Caco-2 (cell line): ENCODE measurements at regions not wholly inside any gene's neighbourhood (a gene's known extent, or its start where the extent isn't known, plus 50 kb on each side); places are given as distances from the start of the nearest gene placed in this dataset.

Experiments used
- BruUV-seq: library from RNA; stranded (reverse); fragments of 400-500 nt; replicated peaks from 2 replicates; lab custom pipeline; 2021; lab: Mats Ljungman, UMichigan
- CTCF ChIA-PET: fragments of 300-600 bp; sonication (Branson Sonifier 250); formaldehyde crosslinking; loops from one replicate; lab custom pipeline; 2022; ENCODE audit warnings: antibody characterized with exemption; lab: Charles Lee
- POLR2A ChIA-PET: fragments of 300-600 bp; sonication (Branson Sonifier 250); formaldehyde crosslinking; loops from one replicate; lab custom pipeline; 2022; ENCODE audit warnings: antibody characterized with exemption; lab: Charles Lee
- DNase-seq, 2 experiments: peaks; one replicate each; pipeline versions ENCODE4 v3.0.0 to v3.0.0-alpha.2; 2020 to 2022
- H3K27me3 ChIP-seq: replicated peaks from 2 replicates; pipeline ENCODE4 v1.6.0; 2011; ENCODE audit warnings: low read length; ENCODE audit not compliant: control insufficient read depth, insufficient read depth
- H3K36me3 ChIP-seq: 2 replicates; pipeline ENCODE4 v1.5.1; 2011; ENCODE audit warnings: low read length; ENCODE audit not compliant: control insufficient read depth, insufficient read depth
- H3K4me1 ChIP-seq: fragments of 250-450 bp; sonication (Bioruptor Pico); 2 replicates; pipeline ENCODE4 v1.5.1; 2020; ENCODE audit warnings: mild to moderate bottlenecking
- H3K4me3 ChIP-seq: 2 replicates; pipeline ENCODE4 v1.5.1; 2011; ENCODE audit warnings: low read depth, mild to moderate bottlenecking, control low read depth, low read length
- H3K9me3 ChIP-seq: fragments of 250-450 bp; sonication (Bioruptor Pico); 2 replicates; pipeline ENCODE4 v1.5.1; 2020; ENCODE audit warnings: mild to moderate bottlenecking, moderate library complexity
- H3K27ac Mint-ChIP-seq: one replicate; pipeline ENCODE4 v1.8.0; 2022; ENCODE audit warnings: mixed read lengths; ENCODE audit not compliant: unreplicated experiment
- H3K27me3 Mint-ChIP-seq: one replicate; pipeline ENCODE4 v1.8.0; 2022; ENCODE audit warnings: mixed read lengths; ENCODE audit not compliant: insufficient read depth, unreplicated experiment
- H3K36me3 Mint-ChIP-seq: one replicate; pipeline ENCODE4 v1.8.0; 2022; ENCODE audit warnings: mild to moderate bottlenecking, mixed read lengths; ENCODE audit not compliant: insufficient read depth, unreplicated experiment
- H3K4me1 Mint-ChIP-seq: one replicate; pipeline ENCODE4 v1.8.0; 2022; ENCODE audit warnings: low read depth, mixed read lengths; ENCODE audit not compliant: unreplicated experiment
- H3K4me3 Mint-ChIP-seq: one replicate; pipeline ENCODE4 v1.8.0; 2022; ENCODE audit warnings: mild to moderate bottlenecking, moderate library complexity, mixed read lengths; ENCODE audit not compliant: unreplicated experiment
- H3K9me3 Mint-ChIP-seq: one replicate; pipeline ENCODE4 v1.8.0; 2022; ENCODE audit warnings: mixed read lengths; ENCODE audit not compliant: unreplicated experiment
- intact Hi-C: fragments of 100-400 bp; cut with micrococcal nuclease; formaldehyde crosslinking; loops from one replicate; pipeline ENCODE4 v1.10.0; 2022; ENCODE audit not compliant: unreplicated experiment
- TF ChIP-seq, protein P1 (sequence below), 2 experiments: fragments of 200-600 bp in 1 of 2; IDR thresholded peaks; 1 replicate in 1 of 2; 2 replicates in 1 of 2; pipeline versions ENCODE4 v1.5.1 to v1.8.0; 2011 to 2022; ENCODE audit warnings: antibody characterized with exemption in 1 of 2, control low read depth in 1 of 2, inconsistent platforms in 1 of 2, low read depth in 1 of 2, low read length in 1 of 2, mild to moderate bottlenecking in 1 of 2, moderate library complexity in 1 of 2; ENCODE audit not compliant: insufficient read depth in 1 of 2, severe bottlenecking in 1 of 2, unreplicated experiment in 1 of 2

DNA sequence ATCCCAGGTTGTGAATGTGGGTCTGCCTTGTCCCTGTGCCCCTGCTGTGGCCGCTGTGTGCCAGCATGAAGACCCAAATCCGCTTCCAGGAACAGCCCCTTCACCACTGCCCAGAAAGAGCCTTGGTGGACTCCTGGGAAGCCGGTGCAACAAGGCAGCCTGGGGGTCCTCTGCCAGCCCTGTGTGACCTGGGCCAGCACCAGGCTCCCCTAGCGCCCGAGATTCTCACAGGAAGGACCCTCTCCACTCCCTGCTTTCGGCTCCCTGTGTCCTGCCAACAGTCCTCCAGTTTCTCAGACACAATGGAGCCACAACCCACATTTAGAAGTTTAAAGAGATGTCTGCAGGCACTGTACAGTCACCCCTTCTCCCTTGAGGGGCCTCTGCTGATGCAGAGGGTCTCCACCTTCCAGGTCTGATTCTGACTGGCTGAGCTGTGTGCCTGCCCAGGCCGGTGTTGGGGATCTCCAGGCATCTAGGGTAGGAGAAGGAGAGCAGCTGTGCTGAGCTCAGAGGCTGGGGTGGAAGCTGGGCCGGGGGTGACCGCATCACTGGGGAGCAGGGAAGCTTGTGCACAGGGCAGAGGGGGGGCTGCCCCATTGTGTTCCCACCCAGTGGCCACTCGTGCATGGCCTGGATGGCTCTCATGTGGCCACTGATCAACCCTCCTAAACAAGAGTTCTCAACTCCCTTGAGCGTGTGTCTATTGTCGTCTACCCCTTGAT lies 174.0 kb downstream of the IRX2 start:
- H3K36me3 Mint-ChIP-seq = no peaks in the 10 kb centered on the region
- H3K4me3 Mint-ChIP-seq = no peak overlapping the region
- no peaks in the 10 kb centered on the region for H3K9me3 Mint-ChIP-seq
- intact Hi-C loops = no loop called here
- H3K36me3 ChIP-seq = no peaks in the 10 kb centered on the region
- CTCF ChIA-PET = interaction anchor here (0.6 kb wide), 1 partner anchor 1391 kb away, joined by 5 read pairs; no protein-coding TSS in a partner anchor
- no peak overlapping the region for H3K4me3 ChIP-seq
- H3K27me3 ChIP-seq = no peaks in the 10 kb centered on the region
- no peak for DNase-seq
- peaks cover 23% of the 10 kb centered on the region for H3K27me3 Mint-ChIP-seq
- H3K27ac Mint-ChIP-seq = no peak overlapping the region
- TF ChIP-seq, protein P1, sequence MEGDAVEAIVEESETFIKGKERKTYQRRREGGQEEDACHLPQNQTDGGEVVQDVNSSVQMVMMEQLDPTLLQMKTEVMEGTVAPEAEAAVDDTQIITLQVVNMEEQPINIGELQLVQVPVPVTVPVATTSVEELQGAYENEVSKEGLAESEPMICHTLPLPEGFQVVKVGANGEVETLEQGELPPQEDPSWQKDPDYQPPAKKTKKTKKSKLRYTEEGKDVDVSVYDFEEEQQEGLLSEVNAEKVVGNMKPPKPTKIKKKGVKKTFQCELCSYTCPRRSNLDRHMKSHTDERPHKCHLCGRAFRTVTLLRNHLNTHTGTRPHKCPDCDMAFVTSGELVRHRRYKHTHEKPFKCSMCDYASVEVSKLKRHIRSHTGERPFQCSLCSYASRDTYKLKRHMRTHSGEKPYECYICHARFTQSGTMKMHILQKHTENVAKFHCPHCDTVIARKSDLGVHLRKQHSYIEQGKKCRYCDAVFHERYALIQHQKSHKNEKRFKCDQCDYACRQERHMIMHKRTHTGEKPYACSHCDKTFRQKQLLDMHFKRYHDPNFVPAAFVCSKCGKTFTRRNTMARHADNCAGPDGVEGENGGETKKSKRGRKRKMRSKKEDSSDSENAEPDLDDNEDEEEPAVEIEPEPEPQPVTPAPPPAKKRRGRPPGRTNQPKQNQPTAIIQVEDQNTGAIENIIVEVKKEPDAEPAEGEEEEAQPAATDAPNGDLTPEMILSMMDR (IDR thresholded peaks at IDR 0.05; ENCODE audit: insufficient read depth in 1 of 2, low read depth in 1 of 2, low read length in 1 of 2, severe bottlenecking in 1 of 2, unreplicated experiment in 1 of 2) = no peak
- BruUV-seq = no TSS peak
- POLR2A ChIA-PET = no interaction called here
- H3K4me1 ChIP-seq = no peaks in the 10 kb centered on the region
- no peaks in the 10 kb centered on the region for H3K9me3 ChIP-seq
- H3K4me1 Mint-ChIP-seq = no peaks in the 10 kb centered on the region

DNA sequence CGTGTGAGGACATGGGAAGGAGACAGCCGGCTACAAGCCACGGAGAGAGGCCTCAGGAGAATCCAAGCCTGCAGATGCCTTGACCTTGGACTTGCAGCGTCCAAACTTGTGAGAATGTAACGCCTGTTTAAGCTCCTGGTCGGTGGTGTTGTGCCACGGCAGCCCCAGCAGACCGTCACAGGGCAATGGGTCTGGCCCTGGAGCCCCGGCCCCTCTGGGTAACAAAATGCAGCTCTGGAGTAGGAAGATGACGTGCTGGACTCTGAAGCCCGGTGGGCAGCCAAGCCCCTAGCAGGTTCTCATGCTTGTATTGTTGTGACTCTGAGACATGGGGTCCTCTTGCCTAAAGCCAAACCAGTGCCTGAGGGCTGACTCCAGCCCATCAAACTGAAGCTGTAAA lies 174.7 kb downstream of the IRX2 start:
- POLR2A ChIA-PET = no interaction called here
- Mint-ChIP-seq H3K9me3 (no peaks in the 10 kb centered on the region), H3K27ac (no peak overlapping the region), H3K4me3 (no peak overlapping the region), H3K4me1 (no peaks in the 10 kb centered on the region), H3K27me3 (peaks cover 25% of the 10 kb centered on the region), H3K36me3 (no peaks in the 10 kb centered on the region)
- CTCF ChIA-PET = no interaction called here
- Histone ChIP-seq H3K4me1 (no peaks in the 10 kb centered on the region), H3K4me3 (no peak overlapping the region), H3K36me3 (no peaks in the 10 kb centered on the region), H3K9me3 (no peaks in the 10 kb centered on the region), H3K27me3 (no peaks in the 10 kb centered on the region)
- BruUV-seq = no TSS peak
- intact Hi-C loops = no loop called here
- TF ChIP-seq, protein P1 (IDR thresholded peaks at IDR 0.05; ENCODE audit: insufficient read depth in 1 of 2, low read depth in 1 of 2, low read length in 1 of 2, severe bottlenecking in 1 of 2, unreplicated experiment in 1 of 2) = no peak
- DNase-seq = no peak

DNA sequence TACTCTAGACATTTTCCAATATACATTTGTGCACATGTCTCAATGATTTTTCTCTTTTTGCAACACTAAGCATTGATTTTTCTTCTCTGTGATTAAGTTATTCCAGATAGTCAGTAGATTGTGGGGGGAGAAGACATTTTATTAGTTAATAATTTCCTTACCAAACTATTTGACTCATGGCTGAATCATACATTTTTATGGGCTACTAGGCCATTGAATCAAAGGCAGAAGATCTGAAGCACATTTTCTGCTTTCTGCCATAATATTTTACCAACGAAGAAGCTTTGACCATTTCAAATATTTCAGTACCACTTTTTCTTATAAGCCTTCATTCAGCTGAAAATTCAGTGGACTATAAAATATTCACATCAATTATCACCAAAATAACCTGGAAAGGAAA lies 175.6 kb downstream of the IRX2 start:
- Mint-ChIP-seq H3K4me1 (no peaks in the 10 kb centered on the region), H3K4me3 (no peak overlapping the region), H3K9me3 (no peaks in the 10 kb centered on the region), H3K27ac (no peak overlapping the region), H3K27me3 (peaks cover 22% of the 10 kb centered on the region), H3K36me3 (no peaks in the 10 kb centered on the region)
- ChIA-PET CTCF (no interaction called here), POLR2A (no interaction called here)
- intact Hi-C loops = no loop called here
- TF ChIP-seq, protein P1 (IDR thresholded peaks at IDR 0.05; ENCODE audit: insufficient read depth in 1 of 2, low read depth in 1 of 2, low read length in 1 of 2, severe bottlenecking in 1 of 2, unreplicated experiment in 1 of 2) = no peak
- no peak overlapping the region for H3K4me3 ChIP-seq
- no peaks in the 10 kb centered on the region for H3K27me3 ChIP-seq
- no peaks in the 10 kb centered on the region for H3K4me1 ChIP-seq
- no peaks in the 10 kb centered on the region for H3K9me3 ChIP-seq
- H3K36me3 ChIP-seq = no peaks in the 10 kb centered on the region
- no TSS peak for BruUV-seq
- no peak for DNase-seq
